ENCODE measurements at regions not wholly inside any gene's neighbourhood (a gene's known extent, or its start where the extent isn't known, plus 50 kb on each side); places are given as distances from the start of the nearest gene placed in this dataset.

- H4K5ac ChIP-seq (ENCODE audit: low read length) = no peak overlapping the region
- no peaks in the 10 kb centered on the region for H3K79me1 ChIP-seq (ENCODE audit: low read length)
- H3K79me2 ChIP-seq (ENCODE audit: control insufficient read depth, insufficient read depth, low read length) = no peaks in the 10 kb centered on the region
- no peak overlapping the region for H2BK15ac ChIP-seq (replicated peaks; ENCODE audit: low read depth)
- no peak overlapping the region for H3K27ac ChIP-seq (ENCODE audit: low read depth, low read length)
- H3K4ac ChIP-seq (ENCODE audit: low read depth, low read length) = no peak overlapping the region
- H2BK5ac ChIP-seq (ENCODE audit: low read length) = no peak overlapping the region
- H3K27me3 ChIP-seq (ENCODE audit: insufficient read depth, low read length, poor library complexity) = no peaks in the 10 kb centered on the region
- no peak overlapping the region for H2AK5ac ChIP-seq (ENCODE audit: low read length)
- no peak overlapping the region for H3K4me3 ChIP-seq (ENCODE audit: low read length)
- no peaks in the 10 kb centered on the region for H3K4me1 ChIP-seq (ENCODE audit: control insufficient read depth, low read depth, low read length)
- no peak overlapping the region for H4K8ac ChIP-seq (ENCODE audit: low read depth, low read length)
- no peak overlapping the region for H3K23ac ChIP-seq (ENCODE audit: low read length)
- H3K18ac ChIP-seq (ENCODE audit: low read length) = no peak overlapping the region
- H3K56ac ChIP-seq (ENCODE audit: low read length) = no peak overlapping the region
- H3K9ac ChIP-seq (ENCODE audit: low read length) = no peak overlapping the region
- H2BK120ac ChIP-seq (ENCODE audit: low read depth, low read length) = no peak overlapping the region
- no CpG with 5 or more reads among the region's 3 CpGs for WGBS (ENCODE audit: extremely low coverage, insufficient coverage, low lambda C conversion rate)
- no peak for DNase-seq
- no peak overlapping the region for H3K4me2 ChIP-seq (ENCODE audit: low read length)
- H3K36me3 ChIP-seq (ENCODE audit: control insufficient read depth, insufficient read depth, low read length) = no peaks in the 10 kb centered on the region
These were observed 263.4 kb upstream of the KCNMB2 start for GRCh38 chr3:178272841-178273240.

- Histone ChIP-seq H3K27ac (ENCODE audit: low read depth, low read length) (no peak overlapping the region), H2AK5ac (ENCODE audit: low read length) (no peak overlapping the region)
These were observed 261.5 kb upstream of the KCNMB2 start for GRCh38 chr3:178274711-178275110.

GRCh38 chr3:178275311-178275710, 260.9 kb upstream of the KCNMB2 start:
- no peaks in the 10 kb centered on the region for H3K36me3 ChIP-seq (ENCODE audit: control insufficient read depth, insufficient read depth, low read length)
- no peak overlapping the region for H2AK5ac ChIP-seq (ENCODE audit: low read length)
- H3K27ac ChIP-seq (ENCODE audit: low read depth, low read length) = no peak overlapping the region

More at GRCh38 chr3:178274711-178275110, 261.5 kb upstream of the KCNMB2 start:
- Histone ChIP-seq H3K18ac (ENCODE audit: low read length) (no peak overlapping the region), H3K4me2 (ENCODE audit: low read length) (no peak overlapping the region), H3K23ac (ENCODE audit: low read length) (no peak overlapping the region), H3K79me2 (ENCODE audit: control insufficient read depth, insufficient read depth, low read length) (no peaks in the 10 kb centered on the region), H2BK5ac (ENCODE audit: low read length) (no peak overlapping the region), H3K36me3 (ENCODE audit: control insufficient read depth, insufficient read depth, low read length) (no peaks in the 10 kb centered on the region), H3K79me1 (ENCODE audit: low read length) (no peaks in the 10 kb centered on the region), H3K9ac (ENCODE audit: low read length) (no peak overlapping the region), H4K8ac (ENCODE audit: low read depth, low read length) (no peak overlapping the region), H2BK15ac (replicated peaks; ENCODE audit: low read depth) (no peak overlapping the region), H3K4me1 (ENCODE audit: control insufficient read depth, low read depth, low read length) (no peaks in the 10 kb centered on the region), H3K56ac (ENCODE audit: low read length) (no peak overlapping the region), H3K27me3 (ENCODE audit: insufficient read depth, low read length, poor library complexity) (no peaks in the 10 kb centered on the region), H4K5ac (ENCODE audit: low read length) (no peak overlapping the region), H3K4me3 (ENCODE audit: low read length) (no peak overlapping the region), H3K4ac (ENCODE audit: low read depth, low read length) (no peak overlapping the region), H2BK120ac (ENCODE audit: low read depth, low read length) (no peak overlapping the region)
- no CpG with 5 or more reads among the region's 4 CpGs for WGBS (ENCODE audit: extremely low coverage, insufficient coverage, low lambda C conversion rate)
- DNase-seq = no peak

GRCh38 chr3:178275793-178276192, 260.4 kb upstream of the KCNMB2 start:
- no peak overlapping the region for H3K9ac ChIP-seq (ENCODE audit: low read length)

More at GRCh38 chr3:178275311-178275710, 260.9 kb upstream of the KCNMB2 start:
- Histone ChIP-seq H3K27me3 (ENCODE audit: insufficient read depth, low read length, poor library complexity) (no peaks in the 10 kb centered on the region), H4K5ac (ENCODE audit: low read length) (no peak overlapping the region), H2BK120ac (ENCODE audit: low read depth, low read length) (no peak overlapping the region), H3K23ac (ENCODE audit: low read length) (no peak overlapping the region), H3K4me3 (ENCODE audit: low read length) (no peak overlapping the region), H3K4me2 (ENCODE audit: low read length) (no peak overlapping the region), H3K56ac (ENCODE audit: low read length) (no peak overlapping the region), H2BK15ac (replicated peaks; ENCODE audit: low read depth) (no peak overlapping the region), H3K4me1 (ENCODE audit: control insufficient read depth, low read depth, low read length) (no peaks in the 10 kb centered on the region), H2BK5ac (ENCODE audit: low read length) (no peak overlapping the region), H3K79me1 (ENCODE audit: low read length) (no peaks in the 10 kb centered on the region), H3K9ac (ENCODE audit: low read length) (no peak overlapping the region), H3K79me2 (ENCODE audit: control insufficient read depth, insufficient read depth, low read length) (no peaks in the 10 kb centered on the region), H3K4ac (ENCODE audit: low read depth, low read length) (no peak overlapping the region), H4K8ac (ENCODE audit: low read depth, low read length) (no peak overlapping the region), H3K18ac (ENCODE audit: low read length) (no peak overlapping the region)
- no peak for DNase-seq

GRCh38 chr3:178277605-178278004, 258.6 kb upstream of the KCNMB2 start:
- Histone ChIP-seq H3K18ac (ENCODE audit: low read length) (no peak overlapping the region), H3K36me3 (ENCODE audit: control insufficient read depth, insufficient read depth, low read length) (no peaks in the 10 kb centered on the region), H3K23ac (ENCODE audit: low read length) (no peak overlapping the region), H3K27ac (ENCODE audit: low read depth, low read length) (no peak overlapping the region), H2BK120ac (ENCODE audit: low read depth, low read length) (no peak overlapping the region), H4K8ac (ENCODE audit: low read depth, low read length) (no peak overlapping the region), H3K4ac (ENCODE audit: low read depth, low read length) (no peak overlapping the region), H3K4me1 (ENCODE audit: control insufficient read depth, low read depth, low read length) (no peaks in the 10 kb centered on the region), H3K27me3 (ENCODE audit: insufficient read depth, low read length, poor library complexity) (no peaks in the 10 kb centered on the region), H3K79me1 (ENCODE audit: low read length) (no peaks in the 10 kb centered on the region), H3K4me2 (ENCODE audit: low read length) (no peak overlapping the region), H3K9ac (ENCODE audit: low read length) (no peak overlapping the region), H2AK5ac (ENCODE audit: low read length) (no peak overlapping the region), H3K56ac (ENCODE audit: low read length) (no peak overlapping the region), H2BK5ac (ENCODE audit: low read length) (no peak overlapping the region), H3K4me3 (ENCODE audit: low read length) (no peak overlapping the region), H3K79me2 (ENCODE audit: control insufficient read depth, insufficient read depth, low read length) (no peaks in the 10 kb centered on the region), H4K5ac (ENCODE audit: low read length) (no peak overlapping the region), H2BK15ac (replicated peaks; ENCODE audit: low read depth) (no peak overlapping the region)
- no CpG with 5 or more reads among the region's 2 CpGs for WGBS (ENCODE audit: extremely low coverage, insufficient coverage, low lambda C conversion rate)
- no peak for DNase-seq

More at GRCh38 chr3:178275793-178276192, 260.4 kb upstream of the KCNMB2 start:
- Histone ChIP-seq H4K8ac (ENCODE audit: low read depth, low read length) (no peak overlapping the region), H2AK5ac (ENCODE audit: low read length) (no peak overlapping the region), H3K23ac (ENCODE audit: low read length) (no peak overlapping the region), H2BK15ac (replicated peaks; ENCODE audit: low read depth) (no peak overlapping the region), H4K5ac (ENCODE audit: low read length) (no peak overlapping the region), H2BK5ac (ENCODE audit: low read length) (no peak overlapping the region), H3K4me3 (ENCODE audit: low read length) (no peak overlapping the region), H3K27me3 (ENCODE audit: insufficient read depth, low read length, poor library complexity) (no peaks in the 10 kb centered on the region), H3K18ac (ENCODE audit: low read length) (no peak overlapping the region), H3K4ac (ENCODE audit: low read depth, low read length) (no peak overlapping the region), H3K27ac (ENCODE audit: low read depth, low read length) (no peak overlapping the region), H2BK120ac (ENCODE audit: low read depth, low read length) (no peak overlapping the region), H3K56ac (ENCODE audit: low read length) (no peak overlapping the region), H3K79me2 (ENCODE audit: control insufficient read depth, insufficient read depth, low read length) (no peaks in the 10 kb centered on the region), H3K4me1 (ENCODE audit: control insufficient read depth, low read depth, low read length) (no peaks in the 10 kb centered on the region), H3K4me2 (ENCODE audit: low read length) (no peak overlapping the region), H3K79me1 (ENCODE audit: low read length) (no peaks in the 10 kb centered on the region), H3K36me3 (ENCODE audit: control insufficient read depth, insufficient read depth, low read length) (no peaks in the 10 kb centered on the region)
- WGBS (ENCODE audit: extremely low coverage, insufficient coverage, low lambda C conversion rate) = no CpG with 5 or more reads among the region's 2 CpGs
- DNase-seq = no peak

- Histone ChIP-seq H3K27me3 (ENCODE audit: insufficient read depth, low read length, poor library complexity) (no peaks in the 10 kb centered on the region), H3K4me3 (ENCODE audit: low read length) (no peak overlapping the region), H2BK15ac (replicated peaks; ENCODE audit: low read depth) (no peak overlapping the region), H3K4me1 (ENCODE audit: control insufficient read depth, low read depth, low read length) (no peaks in the 10 kb centered on the region), H2AK5ac (ENCODE audit: low read length) (no peak overlapping the region), H2BK120ac (ENCODE audit: low read depth, low read length) (no peak overlapping the region), H3K4me2 (ENCODE audit: low read length) (no peak overlapping the region), H3K56ac (ENCODE audit: low read length) (no peak overlapping the region), H3K27ac (ENCODE audit: low read depth, low read length) (no peak overlapping the region), H3K79me2 (ENCODE audit: control insufficient read depth, insufficient read depth, low read length) (no peaks in the 10 kb centered on the region), H3K4ac (ENCODE audit: low read depth, low read length) (no peak overlapping the region), H2BK5ac (ENCODE audit: low read length) (no peak overlapping the region), H3K79me1 (ENCODE audit: low read length) (no peaks in the 10 kb centered on the region), H4K8ac (ENCODE audit: low read depth, low read length) (no peak overlapping the region), H3K23ac (ENCODE audit: low read length) (no peak overlapping the region), H3K9ac (ENCODE audit: low read length) (no peak overlapping the region), H3K18ac (ENCODE audit: low read length) (no peak overlapping the region), H4K5ac (ENCODE audit: low read length) (no peak overlapping the region), H3K36me3 (ENCODE audit: control insufficient read depth, insufficient read depth, low read length) (no peaks in the 10 kb centered on the region)
- DNase-seq = no peak
- WGBS (ENCODE audit: extremely low coverage, insufficient coverage, low lambda C conversion rate) = no CpG with 5 or more reads among the region's 1 CpG
These were observed 252.7 kb upstream of the KCNMB2 start for GRCh38 chr3:178283561-178283960.

All from mesendoderm (in vitro differentiated cells).